HCT116 (cell line): ENCODE measurements at regions not wholly inside any gene's neighbourhood (a gene's known extent, or its start where the extent isn't known, plus 50 kb on each side); places are given as distances from the start of the nearest gene placed in this dataset.

Source experiments
- ATAC-seq: fragments of 200-7000 bp; cut with Tn5 transposase; 2 replicates; pipeline ENCODE4 v1.9.1; 2020; ENCODE audit warnings: mild to moderate bottlenecking, moderate library complexity
- BruUV-seq: library from RNA; stranded (reverse); fragments of 400-500 nt; replicated peaks from 2 replicates; lab custom pipeline; 2021; lab: Mats Ljungman, UMichigan
- CTCF ChIA-PET: fragments of 300-600 bp; sonication (Branson Sonifier 250); formaldehyde crosslinking; loops from one replicate; lab custom pipeline; 2021; ENCODE audit warnings: antibody characterized with exemption; lab: Charles Lee
- POLR2A ChIA-PET: fragments of 300-600, 350-600 bp; sonication (Branson Sonifier 250); formaldehyde crosslinking; loops from one replicate; lab custom pipeline; 2021; ENCODE audit warnings: antibody characterized with exemption; lab: Charles Lee
- RAD21 ChIA-PET, 2 experiments: fragments of 300-600 bp; sonication (Branson Sonifier 250); formaldehyde crosslinking; loops; one replicate each; lab custom pipeline; 2023; ENCODE audit warnings: low total read pairs in 2 of 2; ENCODE audit not compliant: uncharacterized antibody in 2 of 2, unreplicated experiment in 2 of 2, low non-redundant PET in 1 of 2; lab: Charles Lee
- DNase-seq: peaks from one replicate; pipeline ENCODE4 v3.0.0-alpha.2; 2010; ENCODE audit warnings: low read depth, low spot score
- H2AFZ ChIP-seq: fragments of 200-600 bp; shearing (Covaris generic), sonication (generic); 2 replicates; pipeline ENCODE4 v1.6.1; 2017; ENCODE audit warnings: low read depth, mixed run types, mixed read lengths, antibody characterized with exemption, low read length; ENCODE audit not compliant: poor library complexity, severe bottlenecking
- H3K27ac ChIP-seq: 2 replicates; pipeline ENCODE4 v1.5.1; 2012; ENCODE audit warnings: low read depth, low read length
- H3K27me3 ChIP-seq: fragments of 200-600 bp; sonication (generic); 2 replicates; pipeline ENCODE4 v1.6.1; 2016; ENCODE audit warnings: mixed run types, low read length, mixed read lengths; ENCODE audit not compliant: insufficient read depth
- H3K36me3 ChIP-seq, 2 experiments: fragments of 200-500 bp in 1 of 2; fragments of 200-600 bp in 1 of 2; sonication (Bioruptor generic) in 1 of 2; sonication (generic) in 1 of 2; 2 replicates each; pipeline versions ENCODE4 v1.5.1 to v1.6.1; 2014 to 2016; ENCODE audit warnings: low read length in 2 of 2, inconsistent platforms in 1 of 2, mixed read lengths in 1 of 2, mixed run types in 1 of 2; ENCODE audit not compliant: insufficient read depth in 2 of 2, control insufficient read depth in 1 of 2
- H3K4me1 ChIP-seq, 2 experiments: fragments of 200-600 bp in 1 of 2; sonication (generic) in 1 of 2; 2 replicates each; pipeline versions ENCODE4 v1.5.1 to v1.6.1; 2012 to 2017; ENCODE audit warnings: low read length in 2 of 2, inconsistent platforms in 1 of 2, mild to moderate bottlenecking in 1 of 2, mixed read lengths in 1 of 2, mixed run types in 1 of 2, moderate library complexity in 1 of 2; ENCODE audit not compliant: insufficient read depth in 2 of 2, control insufficient read depth in 1 of 2
- H3K4me2 ChIP-seq: fragments of 200-600 bp; sonication (generic); 2 replicates; pipeline ENCODE4 v1.6.1; 2017; ENCODE audit warnings: mixed run types, low read length, mixed read lengths
- H3K4me3 ChIP-seq, 2 experiments: fragments of 200-600 bp in 1 of 2; sonication (generic) in 1 of 2; replicated peaks in 1 of 2; 2 replicates each; pipeline ENCODE4 v1.5.1; 2011 to 2016; ENCODE audit warnings: low read length in 2 of 2, control low read depth in 1 of 2, low read depth in 1 of 2, mild to moderate bottlenecking in 1 of 2, mixed read lengths in 1 of 2, mixed run types in 1 of 2
- H3K79me2 ChIP-seq: fragments of 200-600 bp; sonication (generic); 2 replicates; pipeline ENCODE4 v1.6.1; 2017; ENCODE audit warnings: mild to moderate bottlenecking, mixed run types, low read length, moderate library complexity, mixed read lengths; ENCODE audit not compliant: insufficient read depth
- H3K9ac ChIP-seq: fragments of 200-600 bp; sonication (generic); 2 replicates; pipeline ENCODE4 v1.6.1; 2016; ENCODE audit warnings: low read length, mixed read lengths
- H3K9me2 ChIP-seq: fragments of 200-600 bp; sonication (generic), shearing (Covaris generic); 2 replicates; pipeline ENCODE4 v1.6.1; 2017; ENCODE audit warnings: mixed run types, mild to moderate bottlenecking, moderate library complexity; ENCODE audit not compliant: insufficient read depth
- H3K9me3 ChIP-seq, 2 experiments: fragments of 200-500 bp in 1 of 2; fragments of 200-600 bp in 1 of 2; sonication (Bioruptor generic) in 1 of 2; sonication (generic) in 1 of 2; 2 replicates each; pipeline ENCODE4 v1.6.1; 2014 to 2017; ENCODE audit warnings: low read length in 2 of 2, mixed read lengths in 2 of 2, inconsistent platforms in 1 of 2, low read depth in 1 of 2, mild to moderate bottlenecking in 1 of 2, mixed run types in 1 of 2, moderate library complexity in 1 of 2; ENCODE audit not compliant: control insufficient read depth in 1 of 2, insufficient read depth in 1 of 2
- H4K20me1 ChIP-seq: fragments of 200-600 bp; sonication (generic), shearing (Covaris generic); 2 replicates; pipeline ENCODE4 v1.6.1; 2017; ENCODE audit warnings: mixed run types, mild to moderate bottlenecking, moderate library complexity; ENCODE audit not compliant: insufficient read depth
- CEBPB ChIP-seq: IDR thresholded peaks from 2 replicates; pipeline ENCODE4 v1.6.1; 2012; ENCODE audit warnings: low read depth
- EGR1 ChIP-seq: IDR thresholded peaks from 2 replicates; pipeline ENCODE4 v1.6.1; 2012; ENCODE audit warnings: low read depth
- FOSL1 ChIP-seq: IDR thresholded peaks from 2 replicates; pipeline ENCODE4 v1.6.1; 2012; ENCODE audit warnings: low read depth
- JUND ChIP-seq: IDR thresholded peaks from 2 replicates; pipeline ENCODE4 v1.6.1; 2012
- TCF7L2 ChIP-seq: IDR thresholded peaks from 2 replicates; pipeline ENCODE4 v1.7.0; 2011; ENCODE audit warnings: borderline replicate concordance, inconsistent platforms; ENCODE audit not compliant: insufficient read depth, insufficient read length; ENCODE audit errors: extremely low read depth
- ZNF274 ChIP-seq: fragments of 200-500 bp; sonication (Bioruptor generic); IDR thresholded peaks from 2 replicates; pipeline ENCODE4 v1.6.1; 2014; ENCODE audit warnings: mild to moderate bottlenecking, low read depth, low read length, inconsistent platforms
- intact Hi-C: fragments of 100-400 bp; cut with micrococcal nuclease; formaldehyde crosslinking; loops from 2 replicates; pipeline ENCODE4 v1.10.0; 2022
- TF ChIP-seq, protein P1 (sequence below): IDR thresholded peaks from 2 replicates; pipeline ENCODE4 v1.6.1; 2012
- TF ChIP-seq, protein P2 (sequence below), 3 experiments: fragments of 200-600 bp in 1 of 3; sonication (generic) in 1 of 3; IDR thresholded peaks in 2 of 3; conservative IDR thresholded peaks in 1 of 3; 2 replicates each; pipeline ENCODE4 v1.5.1; 2012 to 2017; ENCODE audit warnings: low read depth in 2 of 3, low read length in 2 of 3, antibody characterized with exemption in 1 of 3, borderline replicate concordance in 1 of 3, control low read depth in 1 of 3, mild to moderate bottlenecking in 1 of 3, mixed read lengths in 1 of 3, mixed run types in 1 of 3, moderate library complexity in 1 of 3; ENCODE audit not compliant: insufficient read depth in 1 of 3
- TF ChIP-seq, protein P3 (sequence below): IDR thresholded peaks from 2 replicates; pipeline ENCODE4 v1.6.1; 2012

DNA sequence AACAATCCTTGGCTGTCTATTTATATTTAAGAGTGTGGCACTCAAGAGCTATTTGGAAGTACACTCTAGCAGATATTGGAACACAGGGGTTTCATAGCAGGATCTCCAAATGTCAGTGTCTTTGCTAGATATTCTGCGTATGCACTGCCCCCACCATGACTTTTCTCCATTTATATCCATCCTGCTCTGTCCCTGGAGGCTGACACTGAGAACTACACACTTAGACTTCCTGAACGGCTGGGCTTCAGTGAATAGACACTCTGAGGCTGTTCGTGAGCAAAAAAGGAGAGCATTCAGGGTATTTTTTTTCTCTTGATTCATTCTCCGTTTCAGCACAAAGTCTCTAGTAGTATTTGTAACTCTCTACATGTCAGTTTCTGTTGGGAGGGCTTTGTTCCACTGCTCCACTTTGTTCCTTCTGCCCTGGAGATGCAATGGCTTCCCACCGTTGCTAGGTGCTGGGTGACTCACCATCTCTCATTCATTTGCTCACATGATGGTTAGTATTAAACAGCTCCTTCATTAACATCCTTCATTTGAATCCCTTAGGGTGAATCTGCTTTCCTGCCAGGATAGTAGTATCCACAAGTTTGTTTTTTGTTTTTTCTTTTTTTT, 155.9 kb upstream of the SLC13A1 start:
- CTCF ChIA-PET, result interaction anchor here (1.0 kb wide), 1 partner anchor 12 kb away, joined by 3 read pairs; no protein-coding TSS in a partner anchor
- H3K9me3 ChIP-seq, result no peaks in the 10 kb centered on the region
- no peaks in the 10 kb centered on the region for H3K36me3 ChIP-seq
- no peaks in the 10 kb centered on the region for H3K27me3 ChIP-seq
- no peak for TF ChIP-seq EGR1
- 0 out of 2 replicates have a peak, but pooled peaks have one; percentile 15 for TF ChIP-seq FOSL1
- TF ChIP-seq, protein P1, sequence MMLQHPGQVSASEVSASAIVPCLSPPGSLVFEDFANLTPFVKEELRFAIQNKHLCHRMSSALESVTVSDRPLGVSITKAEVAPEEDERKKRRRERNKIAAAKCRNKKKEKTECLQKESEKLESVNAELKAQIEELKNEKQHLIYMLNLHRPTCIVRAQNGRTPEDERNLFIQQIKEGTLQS, result no peak
- no peak for TF ChIP-seq ZNF274
- TF ChIP-seq JUND, result no peak
- TF ChIP-seq CEBPB, result no peak
- TF ChIP-seq, protein P2, sequence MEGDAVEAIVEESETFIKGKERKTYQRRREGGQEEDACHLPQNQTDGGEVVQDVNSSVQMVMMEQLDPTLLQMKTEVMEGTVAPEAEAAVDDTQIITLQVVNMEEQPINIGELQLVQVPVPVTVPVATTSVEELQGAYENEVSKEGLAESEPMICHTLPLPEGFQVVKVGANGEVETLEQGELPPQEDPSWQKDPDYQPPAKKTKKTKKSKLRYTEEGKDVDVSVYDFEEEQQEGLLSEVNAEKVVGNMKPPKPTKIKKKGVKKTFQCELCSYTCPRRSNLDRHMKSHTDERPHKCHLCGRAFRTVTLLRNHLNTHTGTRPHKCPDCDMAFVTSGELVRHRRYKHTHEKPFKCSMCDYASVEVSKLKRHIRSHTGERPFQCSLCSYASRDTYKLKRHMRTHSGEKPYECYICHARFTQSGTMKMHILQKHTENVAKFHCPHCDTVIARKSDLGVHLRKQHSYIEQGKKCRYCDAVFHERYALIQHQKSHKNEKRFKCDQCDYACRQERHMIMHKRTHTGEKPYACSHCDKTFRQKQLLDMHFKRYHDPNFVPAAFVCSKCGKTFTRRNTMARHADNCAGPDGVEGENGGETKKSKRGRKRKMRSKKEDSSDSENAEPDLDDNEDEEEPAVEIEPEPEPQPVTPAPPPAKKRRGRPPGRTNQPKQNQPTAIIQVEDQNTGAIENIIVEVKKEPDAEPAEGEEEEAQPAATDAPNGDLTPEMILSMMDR (IDR thresholded peaks at IDR 0.05 in 2 of 3, conservative IDR thresholded peaks at IDR 0.05 in 1 of 3; ENCODE audit: borderline replicate concordance in 1 of 3, insufficient read depth in 1 of 3, low read depth in 2 of 3, low read length in 2 of 3), result peak in 1 of 3 experiments; percentile 46; a peak in 3 of 6 replicates
- TF ChIP-seq, protein P3, sequence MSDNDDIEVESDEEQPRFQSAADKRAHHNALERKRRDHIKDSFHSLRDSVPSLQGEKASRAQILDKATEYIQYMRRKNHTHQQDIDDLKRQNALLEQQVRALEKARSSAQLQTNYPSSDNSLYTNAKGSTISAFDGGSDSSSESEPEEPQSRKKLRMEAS, result no peak
- no peak for TF ChIP-seq TCF7L2
- TF ChIP-seq, all 23 proteins: peak for 2
- Histone ChIP-seq H3K4me1 (peaks cover 0 to 13% of the 10 kb centered on the region in 2 experiments; a peak in 1 of 4 replicates), H3K9ac (no peak overlapping the region), H2AFZ (peak overlapping the region; percentile 90), H3K79me2 (no peaks in the 10 kb centered on the region), H3K4me3 (peak overlapping the region in 1 of 2 experiments; percentile 25; a peak in 1 of 4 replicates), H3K27ac (no peak overlapping the region), H4K20me1 (no peaks in the 10 kb centered on the region), H3K4me2 (peak overlapping the region; percentile 59), H3K9me2 (no peaks in the 10 kb centered on the region)
- ATAC-seq, result peak; percentile 98
- intact Hi-C loops, result no loop called here
- peak; percentile 26 for DNase-seq
- no TSS peak for BruUV-seq
- POLR2A ChIA-PET, result no interaction called here
- RAD21 ChIA-PET, result no interaction called here
